HepG2 (cell line): ENCODE measurements at regions not wholly inside any gene's neighbourhood (a gene's known extent, or its start where the extent isn't known, plus 50 kb on each side); places are given as distances from the start of the nearest gene placed in this dataset.

Experiments
- ATAC-seq: fragments of 200-7000 bp; cut with Tn5 transposase; 3 replicates; pipeline ENCODE4 v1.9.1; 2020; ENCODE audit warnings: mild to moderate bottlenecking, moderate library complexity
- BruUV-seq: library from RNA; stranded (reverse); fragments of 400-500 nt; replicated peaks from 2 replicates; lab custom pipeline; 2021; lab: Mats Ljungman, UMichigan
- CTCF ChIA-PET: fragments of 300-600 bp; formaldehyde crosslinking; extraction: SDS; loops from one replicate; lab custom pipeline; 2021; ENCODE audit warnings: low total read pairs, inconsistent platforms, low intra/inter-chr PET ratio; lab: Yijun Ruan, JAX
- POLR2A ChIA-PET: fragments of 350-600 bp; sonication (Branson Sonifier 250); formaldehyde crosslinking; loops from one replicate; lab custom pipeline; 2020; ENCODE audit warnings: antibody characterized with exemption, inconsistent platforms; lab: Yijun Ruan, JAX
- DNase-seq: peaks from one replicate; pipeline ENCODE4 v3.0.0-alpha.2; 2015; ENCODE audit warnings: low spot score
- FAIRE-seq: peaks from 3 replicates; lab custom pipeline; 2011; peaks lifted over from hg19 to GRCh38; lab: Jason Lieb, UNC
- H2AFZ ChIP-seq: one replicate; pipeline ENCODE4 v1.6.1; 2011; ENCODE audit warnings: low read length, inconsistent platforms
- H3K27ac ChIP-seq: fragments of 300-600 bp; 3 replicates; pipeline ENCODE4 v1.8.0; 2011; ENCODE audit warnings: mixed run types, mild to moderate bottlenecking, mixed read lengths, low read length, inconsistent platforms; ENCODE audit not compliant: insufficient read depth; ENCODE audit errors: extremely low read length
- H3K27me3 ChIP-seq, 2 experiments: fragments of 200-600 bp in 1 of 2; 2 replicates in 1 of 2; 3 replicates in 1 of 2; pipeline versions ENCODE4 v1.6.0 to v1.8.0; 2011; ENCODE audit warnings: low read length in 2 of 2, mild to moderate bottlenecking in 2 of 2, moderate library complexity in 2 of 2, inconsistent platforms in 1 of 2; ENCODE audit not compliant: insufficient read depth in 2 of 2, control insufficient read depth in 1 of 2
- H3K36me3 ChIP-seq, 2 experiments: fragments of 200-600 bp in 1 of 2; replicated peaks in 1 of 2; 2 replicates in 1 of 2; 3 replicates in 1 of 2; pipeline versions ENCODE4 v1.5.1 to v1.8.0; 2011; ENCODE audit warnings: low read length in 2 of 2, inconsistent platforms in 1 of 2; ENCODE audit not compliant: insufficient read depth in 2 of 2, control insufficient read depth in 1 of 2
- H3K4me1 ChIP-seq: 2 replicates; pipeline ENCODE4 v1.5.1; 2012; ENCODE audit warnings: low read length, inconsistent platforms; ENCODE audit not compliant: insufficient read depth
- H3K4me2 ChIP-seq: 2 replicates; pipeline ENCODE4 v1.6.0; 2011; ENCODE audit warnings: low read depth, low read length, inconsistent platforms
- H3K4me3 ChIP-seq, 3 experiments: fragments of 200-600 bp in 1 of 3; sonication (generic), shearing (Covaris generic) in 1 of 3; replicated peaks in 1 of 3; 2 replicates each; pipeline ENCODE4 v1.5.1; 2011 to 2016; ENCODE audit warnings: low read length in 3 of 3, inconsistent platforms in 2 of 3, low read depth in 2 of 3, mild to moderate bottlenecking in 2 of 3, control low read depth in 1 of 3, mixed read lengths in 1 of 3; ENCODE audit not compliant: insufficient read depth in 1 of 3
- H3K79me2 ChIP-seq: one replicate; pipeline ENCODE4 v1.6.1; 2011; ENCODE audit warnings: low read length, inconsistent platforms; ENCODE audit not compliant: insufficient read depth
- H3K9ac ChIP-seq: 2 replicates; pipeline ENCODE4 v1.6.0; 2011; ENCODE audit warnings: mild to moderate bottlenecking, low read depth, low read length, inconsistent platforms; ENCODE audit not compliant: insufficient read depth
- H3K9me3 ChIP-seq: 2 replicates; pipeline ENCODE4 v1.5.1; 2012; ENCODE audit warnings: mild to moderate bottlenecking, low read length
- H4K20me1 ChIP-seq: 2 replicates; pipeline ENCODE4 v1.6.0; 2011; ENCODE audit warnings: inconsistent platforms, mild to moderate bottlenecking, low read length, moderate library complexity; ENCODE audit not compliant: insufficient read depth
- FOSL1 ChIP-seq: sonication (generic); formaldehyde crosslinking; IDR thresholded peaks from 2 replicates; pipeline ENCODE4 v1.9.0; 2021; ENCODE audit warnings: missing genetic modification reagents, borderline replicate concordance
- IKZF4 ChIP-seq: sonication (generic); formaldehyde crosslinking; IDR thresholded peaks from 2 replicates; pipeline ENCODE4 v1.5.1; 2020; ENCODE audit warnings: borderline replicate concordance, mild to moderate bottlenecking, low read depth, missing genetic modification reagents; ENCODE audit errors: not compliant biosample characterization
- SNAPC5 ChIP-seq: sonication (generic); formaldehyde crosslinking; IDR thresholded peaks from 2 replicates; pipeline ENCODE4 v1.8.1; 2023; ENCODE audit warnings: mild to moderate bottlenecking, missing genetic modification reagents, borderline replicate concordance
- ZBTB14 ChIP-seq: sonication (generic); formaldehyde crosslinking; IDR thresholded peaks from 2 replicates; pipeline ENCODE4 v1.4.0; 2020; ENCODE audit warnings: missing genetic modification reagents
- ZNF263 ChIP-seq: sonication (generic); formaldehyde crosslinking; IDR thresholded peaks from 2 replicates; pipeline ENCODE4 v1.4.0; 2020; ENCODE audit warnings: missing genetic modification reagents
- ZNF296 ChIP-seq: sonication (generic); formaldehyde crosslinking; conservative IDR thresholded peaks from 2 replicates; pipeline ENCODE4 v1.5.0; 2020; ENCODE audit warnings: mild to moderate bottlenecking, missing genetic modification reagents
- ZNF34 ChIP-seq: sonication (generic); formaldehyde crosslinking; IDR thresholded peaks from 2 replicates; pipeline ENCODE4 v1.4.0; 2020; ENCODE audit warnings: mild to moderate bottlenecking, missing genetic modification reagents, borderline replicate concordance
- ZNF513 ChIP-seq: sonication (generic); formaldehyde crosslinking; conservative IDR thresholded peaks from 2 replicates; pipeline ENCODE4 v1.5.0; 2020; ENCODE audit warnings: missing genetic modification reagents
- ZNF768 ChIP-seq: sonication (generic); formaldehyde crosslinking; IDR thresholded peaks from 2 replicates; pipeline ENCODE4 v1.4.0; 2020; ENCODE audit warnings: missing genetic modification reagents
- in situ Hi-C: cut with HindIII; loops from 2 replicates; pipeline ENCODE4 v1.10.0; 2017; ENCODE audit warnings: low pct_unique_long_range_greater_than_20kb; ENCODE audit not compliant: extremely low pct_ligation_motif_present
- intact Hi-C: fragments of 100-400 bp; cut with micrococcal nuclease; formaldehyde crosslinking; loops from one replicate; pipeline ENCODE4 v1.10.0; 2022; ENCODE audit not compliant: unreplicated experiment

GRCh38 chr14:29475641-29476040 lies 452.0 kb downstream of the PRKD1 start:
- Histone ChIP-seq H3K36me3 (no peaks in the 10 kb centered on the region), H2AFZ (no peak overlapping the region), H4K20me1 (no peaks in the 10 kb centered on the region), H3K9me3 (peaks cover 55% of the 10 kb centered on the region), H3K9ac (no peak overlapping the region), H3K4me3 (no peak overlapping the region), H3K79me2 (no peaks in the 10 kb centered on the region), H3K27ac (no peak overlapping the region), H3K27me3 (no peaks in the 10 kb centered on the region), H3K4me2 (no peak overlapping the region), H3K4me1 (no peaks in the 10 kb centered on the region)
- BruUV-seq: no TSS peak
- ATAC-seq (no peak), DNase-seq (no peak), FAIRE-seq (no peak)
- POLR2A ChIA-PET: no interaction called here
- in situ Hi-C loops: no loop called here
- intact Hi-C loops: no loop called here
- no peak for TF ChIP-seq ZNF513
- TF ChIP-seq ZBTB14 (CRISPR knock-in tag): no peak
- TF ChIP-seq FOSL1 (CRISPR knock-in tag): no peak
- TF ChIP-seq ZNF263: no peak
- no peak for TF ChIP-seq SNAPC5 (CRISPR knock-in tag)
- TF ChIP-seq ZNF296 (CRISPR knock-in tag): no peak
- TF ChIP-seq ZNF768 (CRISPR knock-in tag): no peak
- no peak for TF ChIP-seq ZNF34
- TF ChIP-seq IKZF4 (CRISPR knock-in tag): no peak
- CTCF ChIA-PET: no interaction called here
